ENCODE measurements at regions not wholly inside any gene's neighbourhood (a gene's known extent, or its start where the extent isn't known, plus 50 kb on each side); places are given as distances from the start of the nearest gene placed in this dataset.

- no peak for DNase-seq
These were observed 443.4 kb upstream of the ANKRD30A start for GRCh38 chr10:36681751-36682632.

GRCh38 chr10:36679554-36679953 is 445.8 kb upstream of the ANKRD30A start:
- no peak for DNase-seq

DNA sequence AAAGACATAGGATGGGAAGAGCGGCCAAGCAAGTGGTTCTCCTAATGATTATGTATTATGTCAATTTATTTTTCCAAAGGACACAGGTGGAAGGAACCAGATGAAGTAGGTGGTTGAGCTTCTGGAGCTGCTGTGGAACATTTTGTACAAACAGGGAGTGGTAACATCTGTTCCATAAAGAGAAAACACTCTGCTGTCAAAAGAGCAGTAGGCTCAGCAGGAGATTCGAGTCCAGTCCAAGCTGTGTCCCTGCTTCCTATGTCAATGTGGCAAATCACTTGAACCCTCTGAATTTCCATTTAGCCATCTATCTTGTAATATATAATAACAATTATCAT is 448.0 kb upstream of the ANKRD30A start:
- DNase-seq: no peak

GRCh38 chr10:36676756-36677430 is 448.5 kb upstream of the ANKRD30A start:
- no peak for DNase-seq

DNA sequence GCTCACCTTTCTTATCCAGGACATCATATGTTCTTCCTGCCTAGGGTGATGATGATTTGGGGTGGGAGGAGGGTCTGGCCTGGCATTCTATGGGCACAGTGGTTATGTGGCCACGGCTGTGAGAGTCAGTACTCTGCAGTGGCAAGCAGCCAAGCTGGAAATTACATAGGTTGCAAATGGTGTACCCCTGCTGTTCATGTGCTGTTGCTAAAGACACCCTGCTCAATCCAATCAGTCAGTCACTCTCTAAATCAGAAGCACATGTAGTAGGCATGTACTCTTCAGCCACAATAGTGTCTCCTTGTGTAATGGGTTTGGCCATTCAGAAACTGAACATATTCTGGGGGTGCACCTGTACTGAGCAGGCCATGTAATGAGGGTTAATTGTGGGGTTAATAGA is 449.1 kb upstream of the ANKRD30A start:
- no peak for DNase-seq

DNA sequence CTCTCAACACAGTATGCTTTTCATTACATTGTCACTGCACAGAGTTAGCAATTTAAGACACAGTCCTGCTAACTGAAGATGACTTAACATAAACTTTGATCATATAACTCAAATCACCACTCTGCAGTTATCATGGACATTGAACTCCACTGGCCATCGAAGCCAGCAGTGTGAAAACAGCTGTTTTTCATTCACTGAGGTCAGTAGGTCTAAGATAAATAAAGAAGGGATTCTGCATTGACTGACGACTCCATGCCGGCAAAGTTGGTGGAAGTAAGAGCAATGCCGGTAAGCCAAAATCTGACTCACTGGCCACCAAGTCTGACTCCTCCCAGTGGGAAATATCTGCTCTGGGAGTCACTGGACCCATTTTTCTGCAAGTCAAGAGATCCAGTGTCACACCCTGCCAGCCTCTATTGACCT is 449.9 kb upstream of the ANKRD30A start:
- no peak for DNase-seq

- DNase-seq: no peak
These were observed 453.8 kb upstream of the ANKRD30A start for GRCh38 chr10:36671607-36672006.

- no peak for DNase-seq
These were observed 454.6 kb upstream of the ANKRD30A start for GRCh38 chr10:36670621-36671402.

DNA sequence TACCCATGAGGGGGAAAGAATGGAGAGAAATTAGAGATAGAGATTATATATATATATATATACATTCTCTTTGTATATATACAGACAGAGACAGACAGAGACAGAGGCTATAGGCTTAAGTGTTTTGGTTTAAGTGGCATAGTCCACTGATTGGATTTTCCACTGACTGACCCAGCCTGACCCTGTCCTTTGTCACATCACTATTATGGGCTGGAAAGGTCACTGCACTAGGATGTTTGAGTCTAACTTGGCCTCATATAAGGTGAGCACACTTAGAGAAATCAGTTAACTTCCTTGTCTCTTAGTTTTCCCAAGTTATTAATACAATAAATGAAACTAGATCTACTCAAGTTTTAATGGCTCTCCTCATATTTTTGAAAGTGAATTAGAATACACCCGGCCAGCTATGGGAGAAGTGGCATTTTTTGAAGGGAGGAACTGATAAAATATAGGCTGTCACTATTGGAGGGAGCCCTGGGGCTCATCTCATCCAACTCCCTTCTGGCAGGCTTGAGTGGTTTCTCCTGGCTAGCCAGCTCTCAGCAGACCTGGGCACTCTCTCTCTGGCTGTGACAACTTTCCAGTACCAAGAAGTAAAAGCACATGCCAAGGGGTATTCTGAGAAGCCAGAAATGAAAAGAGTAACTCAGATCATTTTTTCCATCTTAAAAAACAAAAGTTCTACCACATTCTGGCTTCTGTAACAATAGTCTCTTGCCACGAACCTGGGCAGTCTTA is 455.6 kb upstream of the ANKRD30A start:
- no peak for DNase-seq

- no peak for DNase-seq
These were observed 458.9 kb upstream of the ANKRD30A start for GRCh38 chr10:36666451-36666850.

GRCh38 chr10:36662571-36662970 is 462.8 kb upstream of the ANKRD30A start:
- DNase-seq: no peak

DNA sequence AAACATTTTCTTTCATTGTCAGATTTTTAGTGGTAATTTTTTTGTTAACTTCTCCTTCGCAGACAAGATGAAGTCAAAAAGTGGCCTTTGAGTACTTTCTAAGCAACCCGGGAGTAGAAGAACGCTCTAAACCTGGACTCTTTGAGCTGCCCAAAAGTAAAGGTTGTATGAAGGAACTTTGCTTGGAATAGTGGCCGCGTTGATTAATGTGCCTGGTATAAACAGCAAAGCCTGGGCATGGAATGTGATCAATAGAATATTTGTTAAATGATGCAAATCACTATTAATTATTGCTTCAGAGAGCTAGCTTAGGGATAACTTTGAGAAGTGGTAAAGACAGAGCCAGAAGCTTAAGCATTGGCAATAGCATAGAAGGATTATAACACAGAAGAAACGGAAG is 475.1 kb upstream of the ANKRD30A start:
- no peak for DNase-seq

DNA sequence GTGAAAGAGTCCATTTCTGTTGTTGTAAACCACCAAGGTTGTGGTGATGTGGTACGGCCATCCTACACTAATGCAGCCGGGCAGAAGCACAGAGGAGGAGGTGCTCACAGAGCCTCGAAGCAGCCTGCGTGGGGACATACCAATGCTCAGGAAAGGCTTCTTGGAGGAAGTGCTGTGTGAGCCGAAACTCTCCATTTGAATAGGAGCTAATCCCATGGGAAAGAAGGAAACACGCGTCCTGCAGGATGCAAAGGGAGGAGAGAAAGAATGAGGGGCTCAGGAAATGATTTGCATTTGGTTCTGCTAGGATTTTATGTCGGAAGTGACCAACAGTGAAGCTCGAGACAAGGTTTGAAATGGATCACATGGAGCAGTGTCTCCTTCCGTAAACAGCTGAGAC is 477.9 kb upstream of the ANKRD30A start:
- DNase-seq: no peak

DNA sequence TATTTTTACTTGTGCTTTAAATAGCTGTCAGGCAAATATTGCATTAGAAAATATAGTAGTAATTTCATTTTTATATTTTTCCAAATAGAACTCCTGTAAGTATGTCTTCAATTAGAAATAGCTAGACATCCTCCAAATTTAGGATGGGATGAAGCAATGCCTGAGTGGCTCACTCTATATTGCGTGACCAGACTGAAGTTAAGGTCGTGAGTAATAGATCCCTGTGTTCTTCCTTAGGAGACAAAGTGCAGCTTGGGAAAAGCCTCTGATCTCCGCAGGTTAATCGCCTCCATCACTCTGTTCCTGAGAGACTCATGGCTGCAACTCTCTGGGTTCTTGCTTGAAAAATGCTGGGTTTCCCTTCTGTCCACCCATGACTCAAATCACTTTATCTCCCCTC is 484.8 kb upstream of the ANKRD30A start:
- DNase-seq: no peak

GRCh38 chr10:36638462-36639155 is 486.8 kb upstream of the ANKRD30A start:
- no peak for DNase-seq

DNA sequence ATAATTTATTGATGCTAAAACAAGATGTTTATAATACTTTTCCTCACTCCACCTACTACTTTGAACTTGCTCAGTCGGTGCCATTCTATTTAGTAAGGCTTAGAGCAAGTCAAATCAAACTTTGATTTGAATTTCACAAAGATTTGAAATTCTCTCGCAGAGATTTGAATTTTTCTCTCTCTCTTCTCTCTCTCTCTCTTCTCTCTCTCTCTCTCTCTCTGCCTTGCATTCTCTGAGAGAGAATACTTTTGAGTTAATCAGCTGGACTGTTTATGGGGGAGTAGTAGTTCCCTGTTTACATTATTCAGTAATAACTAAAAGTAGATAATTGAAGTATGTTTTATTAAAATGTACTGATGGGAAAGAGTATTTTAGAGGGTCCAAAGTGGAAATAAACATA is 488.5 kb upstream of the ANKRD30A start:
- no peak for DNase-seq

GRCh38 chr10:36636285-36636839 is 489.0 kb upstream of the ANKRD30A start:
- no peak for DNase-seq

GRCh38 chr10:36634916-36635315 is 490.5 kb upstream of the ANKRD30A start:
- DNase-seq: no peak

DNA sequence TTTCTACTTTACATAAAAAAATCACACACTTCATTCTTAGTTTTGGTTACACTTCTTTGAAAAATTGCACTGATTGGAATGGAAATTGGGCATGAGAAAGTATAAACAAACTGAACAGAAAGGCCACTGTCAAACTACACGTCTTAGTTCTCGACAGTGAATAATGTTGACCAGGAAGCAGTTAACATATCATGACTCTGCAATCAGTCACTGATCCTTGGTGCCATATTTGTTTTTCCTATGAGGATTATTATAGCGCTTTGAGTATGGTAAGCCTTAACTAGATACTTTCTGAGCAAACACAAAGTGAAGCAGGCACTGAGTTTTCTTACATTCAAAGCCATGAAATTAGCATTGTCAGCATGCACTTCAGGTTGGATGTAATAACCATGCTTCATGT is 495.1 kb upstream of the ANKRD30A start:
- DNase-seq: no peak

DNA sequence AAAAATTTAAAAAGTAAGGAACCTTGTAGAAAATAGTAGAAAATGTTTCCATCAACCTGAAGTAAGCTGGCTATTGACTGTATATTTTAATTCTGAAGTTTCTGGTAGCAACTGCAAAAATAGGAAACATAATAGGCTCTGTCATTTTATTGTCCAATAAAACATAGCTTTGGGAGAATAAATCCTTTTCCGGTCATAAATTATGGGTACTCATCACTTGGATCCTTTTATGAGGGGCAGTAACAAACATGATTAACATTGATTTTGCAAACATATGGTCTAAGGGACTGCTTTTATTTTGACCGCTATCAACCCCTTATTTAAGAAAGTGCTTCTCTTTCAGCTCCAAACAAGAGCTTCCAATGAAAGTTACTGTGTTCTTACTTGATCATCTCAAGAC is 495.9 kb upstream of the ANKRD30A start:
- DNase-seq: no peak

- DNase-seq: no peak
These were observed 500.8 kb upstream of the ANKRD30A start for GRCh38 chr10:36624551-36625100.

GRCh38 chr10:36621346-36621745 is 504.1 kb upstream of the ANKRD30A start:
- DNase-seq: no peak
